Lower lobe of right lung (tissue), 2 donors: ENCODE measurements at regions not wholly inside any gene's neighbourhood (a gene's known extent, or its start where the extent isn't known, plus 50 kb on each side); places are given as distances from the start of the nearest gene placed in this dataset.

Experiments
- ATAC-seq, 2 donors: fragments of 200-7000 bp; cut with Tn5 transposase; one replicate each; pipeline ENCODE4 v1.9.1; 2020 to 2022; ENCODE audit warnings: mild to moderate bottlenecking in 2 of 2, moderate library complexity in 2 of 2
- DNase-seq: peaks from one replicate; pipeline ENCODE4 v3.0.0-alpha.2; 2020
- H3K27ac ChIP-seq: fragments of 200-600 bp; one replicate; pipeline ENCODE4 v1.8.0; 2022
- H3K27me3 ChIP-seq: fragments of 200-600 bp; one replicate; pipeline ENCODE4 v1.8.0; 2022; ENCODE audit warnings: low read depth
- H3K36me3 ChIP-seq: fragments of 200-600 bp; one replicate; pipeline ENCODE4 v1.8.0; 2022; ENCODE audit warnings: mild to moderate bottlenecking
- H3K4me1 ChIP-seq: fragments of 200-600 bp; one replicate; pipeline ENCODE4 v1.8.0; 2022
- H3K4me3 ChIP-seq: fragments of 200-600 bp; one replicate; pipeline ENCODE4 v1.8.0; 2022; ENCODE audit warnings: mild to moderate bottlenecking
- H3K9me3 ChIP-seq: fragments of 200-600 bp; one replicate; pipeline ENCODE4 v1.8.0; 2022
- CTCF ChIP-seq: fragments of 200-600 bp; IDR thresholded peaks from one replicate; pipeline ENCODE4 v1.8.0; 2022; ENCODE audit warnings: antibody characterized with exemption, mild to moderate bottlenecking
- intact Hi-C: fragments of 100-400 bp; cut with DNase I; formaldehyde crosslinking; loops from one replicate; pipeline ENCODE4 v1.11.0; 2022
- donor health status: DM: no; HTN: yes; CAD: no; lungs with severe emphysema.

DNA sequence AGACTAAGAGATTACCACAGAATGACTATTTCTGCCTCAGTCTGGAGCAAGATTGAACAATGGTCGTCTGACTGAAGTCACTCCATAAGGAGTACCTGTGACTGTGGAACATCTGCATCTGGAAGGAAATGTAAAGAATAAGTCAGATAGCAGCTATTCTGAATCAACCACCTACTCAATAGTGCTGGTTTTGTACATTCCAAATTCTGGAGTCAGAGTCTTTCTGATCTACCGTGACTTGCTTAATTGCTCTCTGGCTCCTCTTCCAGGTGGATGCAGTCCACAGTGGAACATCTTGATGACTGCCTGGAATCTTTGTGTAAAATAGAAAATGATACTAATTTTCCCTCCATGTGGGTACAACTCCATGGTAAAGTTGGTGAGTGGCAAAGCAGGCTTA, 156.3 kb upstream of the SEMA3C start:
- no peak for DNase-seq
- TF ChIP-seq CTCF, result no peak
- ATAC-seq, result no peak
- H3K27me3 ChIP-seq, result no peaks in the 10 kb centered on the region
- no peaks in the 10 kb centered on the region for H3K36me3 ChIP-seq
- no peaks in the 10 kb centered on the region for H3K4me1 ChIP-seq
- no peak overlapping the region for H3K27ac ChIP-seq
- intact Hi-C loops, result no loop called here
- H3K9me3 ChIP-seq, result no peaks in the 10 kb centered on the region
- H3K4me3 ChIP-seq, result no peak overlapping the region

DNA sequence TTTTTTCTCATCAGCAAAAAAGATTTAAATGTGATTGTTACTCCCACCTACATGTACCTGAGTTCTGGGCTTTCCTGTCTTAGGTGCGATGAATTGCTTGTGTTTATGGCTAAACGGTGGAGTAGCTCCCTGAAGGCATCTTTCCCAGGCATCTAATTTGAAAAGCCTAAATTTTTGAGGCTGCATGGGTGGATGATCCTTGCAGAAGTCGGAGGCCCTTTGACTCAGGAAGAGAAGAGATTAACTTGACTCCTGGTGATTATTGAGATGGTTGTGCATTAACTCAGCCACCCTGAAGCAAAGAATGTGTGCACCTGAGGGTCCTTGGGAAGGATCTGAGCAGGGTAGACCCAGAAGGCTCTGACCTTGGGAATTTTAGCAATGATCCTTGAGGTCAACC, 155.6 kb upstream of the SEMA3C start:
- H3K27me3 ChIP-seq, result no peaks in the 10 kb centered on the region
- ATAC-seq (no peak), DNase-seq (no peak)
- no peak overlapping the region for H3K27ac ChIP-seq
- TF ChIP-seq CTCF, result no peak
- H3K4me3 ChIP-seq, result no peak overlapping the region
- no peaks in the 10 kb centered on the region for H3K4me1 ChIP-seq
- H3K36me3 ChIP-seq, result no peaks in the 10 kb centered on the region
- no peaks in the 10 kb centered on the region for H3K9me3 ChIP-seq
- intact Hi-C loops, result no loop called here

GRCh38 chr7:81073931-81074251, 155.0 kb upstream of the SEMA3C start:
- Histone ChIP-seq H3K27me3 (no peaks in the 10 kb centered on the region), H3K4me3 (no peak overlapping the region), H3K36me3 (no peaks in the 10 kb centered on the region), H3K27ac (no peak overlapping the region), H3K9me3 (no peaks in the 10 kb centered on the region), H3K4me1 (no peaks in the 10 kb centered on the region)
- intact Hi-C loops, result no loop called here
- ATAC-seq, result no peak
- TF ChIP-seq CTCF, result no peak
- DNase-seq, result no peak

DNA sequence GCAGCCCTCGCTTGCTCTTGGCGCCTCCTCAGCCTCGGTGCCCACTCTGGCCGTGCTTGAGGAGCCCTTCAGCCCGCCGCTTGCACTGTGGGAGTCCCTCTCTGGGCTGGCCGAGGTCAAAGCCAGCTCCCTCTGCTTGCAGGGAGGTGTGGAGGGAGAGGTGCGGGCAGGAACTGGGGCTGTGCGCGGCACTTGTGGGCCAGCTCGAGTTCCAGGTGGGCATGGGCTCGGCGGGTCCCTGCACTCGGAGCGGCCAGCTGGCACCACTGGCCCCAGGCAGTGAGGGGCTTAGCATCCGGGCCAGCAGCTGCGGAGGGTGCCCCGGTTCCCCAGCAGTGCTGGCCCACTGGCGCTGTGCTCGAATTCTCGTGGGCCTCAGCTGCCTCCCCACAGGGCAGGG, 152.1 kb upstream of the SEMA3C start:
- intact Hi-C loops, result no loop called here

GRCh38 chr7:81066797-81067196, 147.9 kb upstream of the SEMA3C start:
- no peak overlapping the region for H3K27ac ChIP-seq
- no peaks in the 10 kb centered on the region for H3K36me3 ChIP-seq
- H3K4me1 ChIP-seq, result no peaks in the 10 kb centered on the region
- DNase-seq (no peak), ATAC-seq (no peak)
- intact Hi-C loops, result no loop called here
- no peaks in the 10 kb centered on the region for H3K27me3 ChIP-seq
- H3K4me3 ChIP-seq, result no peak overlapping the region
- H3K9me3 ChIP-seq, result no peaks in the 10 kb centered on the region
- TF ChIP-seq CTCF, result no peak

More for the DNA sequence above, 152.1 kb upstream of the SEMA3C start:
- no peak overlapping the region for H3K27ac ChIP-seq
- H3K36me3 ChIP-seq, result no peaks in the 10 kb centered on the region
- H3K9me3 ChIP-seq, result no peaks in the 10 kb centered on the region
- DNase-seq, result no peak
- no peak overlapping the region for H3K4me3 ChIP-seq
- H3K4me1 ChIP-seq, result no peaks in the 10 kb centered on the region
- no peak for ATAC-seq
- H3K27me3 ChIP-seq, result no peaks in the 10 kb centered on the region
- TF ChIP-seq CTCF, result no peak

DNA sequence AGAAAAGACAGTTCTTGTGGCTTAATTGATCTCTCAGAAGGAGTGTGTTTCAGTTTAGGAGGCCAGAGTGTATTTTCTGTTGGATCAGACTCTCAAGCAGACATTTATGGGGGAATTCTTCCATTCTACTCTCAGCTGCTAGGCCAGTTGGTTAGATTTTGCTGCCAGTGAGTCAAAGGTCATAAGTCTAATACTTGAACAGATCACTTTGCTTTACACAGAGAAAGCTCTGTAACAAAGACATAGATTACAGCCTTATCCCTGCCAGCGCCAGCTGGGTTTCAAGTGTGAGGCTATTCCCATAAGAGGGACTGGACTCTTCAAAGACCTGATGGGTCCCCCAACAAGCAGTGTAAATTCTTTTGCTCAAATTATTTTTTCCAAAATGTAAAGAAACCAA, 145.6 kb upstream of the SEMA3C start:
- intact Hi-C loops, result no loop called here
- Histone ChIP-seq H3K4me3 (no peak overlapping the region), H3K27me3 (no peaks in the 10 kb centered on the region), H3K27ac (no peak overlapping the region), H3K9me3 (no peaks in the 10 kb centered on the region), H3K36me3 (no peaks in the 10 kb centered on the region), H3K4me1 (no peaks in the 10 kb centered on the region)
- no peak for TF ChIP-seq CTCF
- ATAC-seq (no peak), DNase-seq (no peak)
